SK-N-SH treated with all-trans-retinoic acid at 6 μM for 48 hours (cell line): ENCODE measurements at regions not wholly inside any gene's neighbourhood (a gene's known extent, or its start where the extent isn't known, plus 50 kb on each side); places are given as distances from the start of the nearest gene placed in this dataset.

Experiments
- ARNTL ChIP-seq: fragments of 450-650 bp; formaldehyde crosslinking; IDR thresholded peaks from 2 replicates; pipeline ENCODE4 v1.5.0; 2020; ENCODE audit warnings: low read depth, mild to moderate bottlenecking, moderate library complexity, borderline replicate concordance
- ESRRG ChIP-seq: fragments of 250-450 bp; sonication (Bioruptor Pico); IDR thresholded peaks from 2 replicates; pipeline ENCODE4 v1.6.1; 2021; ENCODE audit warnings: mild to moderate bottlenecking
- GLIS3 ChIP-seq: fragments of 250-450 bp; sonication (Bioruptor Pico); IDR thresholded peaks from 2 replicates; pipeline ENCODE4 v1.5.0; 2020; ENCODE audit warnings: mild to moderate bottlenecking, moderate library complexity
- PATZ1 ChIP-seq: fragments of 250-450 bp; sonication (Bioruptor Pico); IDR thresholded peaks from 2 replicates; pipeline ENCODE4 v1.8.0; 2020; ENCODE audit warnings: mild to moderate bottlenecking, moderate library complexity, borderline replicate concordance
- RARB ChIP-seq: fragments of 250-450 bp; sonication (Bioruptor Pico); IDR thresholded peaks from 2 replicates; pipeline ENCODE4 v1.8.0; 2021; ENCODE audit warnings: mild to moderate bottlenecking, moderate library complexity
- TSHZ2 ChIP-seq: fragments of 250-450 bp; sonication (Bioruptor Pico); IDR thresholded peaks from 2 replicates; pipeline ENCODE4 v1.5.0; 2020; ENCODE audit warnings: mild to moderate bottlenecking, moderate library complexity
- ZFP30 ChIP-seq: fragments of 450-650 bp; formaldehyde crosslinking; IDR thresholded peaks from 2 replicates; pipeline ENCODE4 v1.5.0; 2022; ENCODE audit warnings: mild to moderate bottlenecking, moderate library complexity

- TF ChIP-seq TSHZ2 (no peak), GLIS3 (CRISPR knock-in tag) (no peak), ARNTL (CRISPR knock-in tag) (no peak), RARB (CRISPR knock-in tag) (no peak), PATZ1 (CRISPR knock-in tag) (no peak), ZFP30 (CRISPR knock-in tag) (no peak), ESRRG (CRISPR knock-in tag) (no peak)
These were observed 179.5 kb upstream of the ID2 start for GRCh38 chr2:8502316-8502715.
